SKM-1 (cell line): ENCODE measurements at regions not wholly inside any gene's neighbourhood (a gene's known extent, or its start where the extent isn't known, plus 50 kb on each side); places are given as distances from the start of the nearest gene placed in this dataset.
"Not testable (repeated sequence)": the region's sequence is repeated elsewhere in the genome, so short reads cannot be mapped to it uniquely, and the experiment has no call there.

Source experiments
- DNase-seq: peaks from one replicate; lab custom pipeline; 2025; ENCODE audit not compliant: unreplicated experiment; lab: John Stamatoyannopoulos, UW

DNA sequence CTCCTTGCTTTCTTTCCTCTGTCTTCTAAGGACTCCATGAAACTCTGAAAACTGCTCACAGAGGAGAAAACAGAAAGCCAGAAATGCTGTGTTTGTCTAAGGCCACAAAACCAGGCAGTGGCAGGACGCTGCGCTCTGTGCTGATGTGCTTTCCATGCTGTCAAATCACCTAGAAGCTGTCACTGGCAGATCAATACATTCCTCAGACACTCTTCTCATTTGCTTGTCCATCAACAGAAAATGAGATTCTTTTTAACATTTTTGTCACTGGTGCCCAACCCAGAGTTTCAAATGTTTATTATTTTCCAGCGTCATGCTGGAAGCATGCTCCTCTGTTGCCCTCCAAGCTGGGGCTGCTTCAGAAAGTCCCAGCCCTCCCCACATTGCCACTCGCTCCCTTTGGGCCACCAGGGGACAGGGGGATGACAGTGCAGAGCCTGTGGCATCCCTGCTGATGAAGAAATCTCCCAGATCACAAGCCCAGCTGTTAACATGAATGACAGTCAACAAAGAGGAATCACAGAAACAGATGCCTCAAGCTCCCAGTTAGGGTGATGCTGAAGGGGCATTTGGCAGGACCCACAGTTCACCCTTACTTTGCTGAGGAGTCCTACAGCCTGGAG, 117.5 kb upstream of the MEIS1 start:
- no peak for DNase-seq

DNA sequence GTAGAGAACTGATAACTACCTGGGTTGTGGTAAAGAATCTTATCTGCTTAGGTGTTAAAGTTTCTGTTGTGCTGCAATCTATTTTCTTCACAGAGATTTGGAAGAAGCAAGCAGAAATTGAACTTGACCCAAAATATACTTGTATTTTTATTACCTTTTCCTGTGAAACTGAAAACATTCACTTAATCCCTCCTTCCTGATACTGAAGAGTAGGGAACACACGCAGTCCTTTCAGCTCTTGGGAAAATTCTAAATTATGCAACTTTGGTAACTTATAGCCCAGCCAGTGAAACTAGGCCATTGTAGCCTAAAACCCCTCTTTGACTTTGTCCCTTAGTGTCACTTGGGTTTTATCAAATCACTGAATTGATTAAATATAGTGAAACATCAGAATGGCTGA, 128.4 kb upstream of the MEIS1 start:
- no peak for DNase-seq

DNA sequence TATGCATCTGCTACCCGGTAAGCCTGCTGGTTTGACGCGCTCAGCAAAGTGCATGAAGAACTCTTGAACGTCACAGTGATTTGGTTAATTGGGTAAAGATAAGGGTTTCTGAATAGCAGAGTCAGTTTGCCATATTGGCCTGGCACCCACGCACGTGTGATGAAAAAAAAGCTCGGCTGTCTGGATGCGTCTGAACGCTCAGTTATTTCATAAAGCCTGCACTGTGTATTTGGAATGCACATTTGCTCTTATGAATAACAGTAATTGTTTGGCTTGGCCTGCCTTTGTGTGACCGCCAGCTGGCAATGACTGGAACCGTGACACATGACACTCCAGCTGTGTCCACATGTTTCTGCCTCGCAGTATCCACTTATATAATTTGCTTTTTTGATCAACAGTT, 129.2 kb upstream of the MEIS1 start:
- DNase-seq, result no peak

DNA sequence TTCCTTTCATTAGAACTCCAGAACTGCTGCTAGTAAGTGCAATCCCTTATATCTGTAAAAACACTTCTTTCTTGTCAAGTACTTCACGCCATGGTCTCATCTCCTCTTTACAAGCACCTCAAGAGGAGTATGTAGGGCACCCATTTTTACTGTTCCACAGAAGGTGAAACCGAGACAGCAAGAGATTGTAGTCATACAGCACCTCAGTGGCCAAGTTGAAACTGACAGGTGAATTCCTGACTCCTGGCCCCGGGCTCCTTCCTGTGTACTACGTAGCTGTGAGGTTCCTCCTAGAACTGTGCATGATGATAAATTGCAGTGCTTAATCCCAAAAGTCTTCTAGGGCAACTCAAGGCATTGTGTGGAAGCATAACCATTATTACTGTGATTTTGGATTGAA, 131.5 kb upstream of the MEIS1 start:
- DNase-seq, result no peak

DNA sequence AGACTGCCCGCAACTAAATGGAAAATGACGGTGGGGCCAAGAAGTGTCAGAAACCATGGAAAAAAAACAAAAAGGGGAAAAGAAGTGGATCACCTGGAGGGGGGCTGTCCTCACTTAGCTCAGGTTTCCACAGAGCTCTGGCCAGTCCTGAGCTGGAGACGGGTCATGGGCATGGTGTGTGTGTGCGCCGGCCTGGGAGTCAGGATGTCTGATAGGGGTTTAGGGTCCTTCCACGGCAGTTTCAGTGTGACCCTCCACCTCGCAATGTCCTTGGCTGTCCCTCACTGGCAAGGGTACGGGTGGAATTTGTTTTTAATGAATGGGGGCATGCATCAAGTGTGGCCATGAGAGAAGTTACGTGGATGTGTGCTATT, 133.2 kb upstream of the MEIS1 start:
- no peak for DNase-seq

DNA sequence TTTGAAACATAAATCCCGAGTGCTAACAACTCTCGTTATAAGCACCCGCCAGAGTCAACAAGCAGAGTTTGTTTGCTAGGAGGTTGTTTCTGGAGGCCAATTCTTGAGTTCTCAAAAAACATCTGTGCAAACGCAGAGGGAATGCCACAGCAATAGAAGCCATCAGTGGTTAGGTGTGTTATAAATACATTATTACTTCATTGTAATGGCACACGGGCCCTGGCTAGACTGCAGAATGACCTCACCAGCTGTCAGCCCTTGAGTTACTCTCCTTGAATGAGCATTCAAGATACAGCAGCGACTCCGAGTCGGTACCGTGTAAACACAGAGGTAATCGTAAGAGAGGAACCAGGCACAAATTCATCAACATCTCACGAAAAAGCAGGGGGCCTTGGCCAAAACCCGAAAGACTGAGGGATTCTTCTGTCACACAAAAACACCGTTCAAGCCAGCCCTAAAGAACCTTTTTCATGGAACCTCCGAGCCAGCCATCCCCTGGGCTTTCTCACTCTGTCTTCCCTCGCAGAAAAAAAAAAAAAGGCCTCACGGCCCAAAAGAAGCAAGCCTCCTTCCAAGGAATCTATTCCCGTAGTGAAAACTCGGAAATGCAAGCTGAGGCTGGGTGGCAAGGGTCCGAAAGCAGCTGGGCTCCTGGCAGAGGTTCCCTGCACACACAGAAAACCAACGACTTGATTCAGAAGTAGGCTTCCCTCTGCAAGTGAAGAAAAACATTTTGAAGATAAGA, 133.7 kb upstream of the MEIS1 start:
- no peak for DNase-seq

DNA sequence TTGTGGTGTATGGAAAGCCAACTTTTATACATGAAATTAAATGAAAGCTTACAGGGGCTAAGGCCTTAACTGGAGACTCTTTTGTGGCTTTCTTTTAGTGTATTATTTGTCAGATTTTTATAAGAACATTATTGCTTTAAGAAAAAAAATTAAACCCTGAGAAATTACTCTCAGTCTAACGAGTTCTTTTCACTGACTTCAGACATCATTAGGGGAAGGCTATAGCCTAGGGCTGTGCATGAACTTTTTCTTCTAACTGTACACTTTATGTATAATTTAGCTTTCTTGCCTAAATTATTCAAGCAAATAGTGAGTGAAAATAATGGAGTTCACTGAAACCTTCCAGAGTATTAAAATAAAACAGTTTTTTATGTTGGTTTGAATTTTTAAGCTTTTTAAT, 151.1 kb upstream of the MEIS1 start:
- DNase-seq, result no peak

DNA sequence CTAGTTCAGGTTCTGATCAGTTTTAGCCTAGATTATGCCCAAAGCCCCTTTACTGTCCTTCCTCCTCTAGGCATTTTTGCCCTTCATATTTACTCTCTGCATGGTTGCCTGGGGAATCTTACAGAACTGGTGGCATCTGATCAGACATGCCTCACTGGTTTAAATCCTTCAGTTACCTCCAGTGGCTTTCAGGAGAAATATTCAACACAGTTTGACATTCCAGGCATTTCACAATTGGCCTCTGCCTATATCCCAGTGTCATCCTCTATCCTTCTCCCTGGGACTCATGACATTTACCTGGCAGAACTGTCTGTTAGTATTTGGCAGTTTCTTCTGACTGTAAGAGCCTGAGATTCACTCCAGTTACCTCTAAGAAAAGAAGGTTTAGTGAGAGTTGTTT, 152.9 kb upstream of the MEIS1 start:
- no peak for DNase-seq

DNA sequence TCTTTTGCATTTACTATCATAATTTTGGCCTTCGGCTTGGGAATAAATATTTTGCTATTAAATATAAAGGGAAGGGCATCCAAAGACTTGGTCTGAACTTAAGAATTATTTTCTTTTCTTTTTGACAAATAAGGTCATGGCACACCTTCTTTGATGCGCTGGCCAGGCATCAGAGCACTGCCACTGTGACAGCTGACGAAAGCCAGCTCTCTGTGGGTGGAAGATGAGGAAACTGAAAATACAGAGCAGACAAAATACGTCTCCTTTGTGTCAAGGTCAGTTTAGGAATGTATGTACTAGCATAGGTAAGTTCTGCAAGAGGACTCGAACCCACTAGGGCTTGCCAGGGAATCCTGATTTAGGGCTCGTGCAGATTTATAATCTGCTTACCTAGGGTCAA, 155.9 kb upstream of the MEIS1 start:
- no peak for DNase-seq

DNA sequence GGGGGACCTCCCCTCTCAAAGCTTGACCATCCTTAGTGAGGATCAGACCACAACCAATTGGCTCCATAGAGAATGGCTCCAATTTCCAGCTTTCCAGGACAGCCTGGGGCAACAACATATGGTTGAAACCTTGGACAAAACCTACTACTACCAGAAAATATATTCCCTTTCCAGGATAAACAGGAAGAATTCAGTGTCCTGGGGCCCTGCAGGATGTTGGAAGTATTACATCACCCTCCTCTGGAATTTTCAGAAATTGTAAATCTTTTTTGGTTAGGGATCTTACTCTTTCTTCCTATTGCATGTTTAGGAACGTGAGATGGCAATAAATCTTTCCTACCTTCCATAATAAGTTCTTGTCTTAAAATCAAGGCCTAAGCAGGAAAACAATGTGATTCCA, 158.9 kb upstream of the MEIS1 start:
- no peak for DNase-seq

DNA sequence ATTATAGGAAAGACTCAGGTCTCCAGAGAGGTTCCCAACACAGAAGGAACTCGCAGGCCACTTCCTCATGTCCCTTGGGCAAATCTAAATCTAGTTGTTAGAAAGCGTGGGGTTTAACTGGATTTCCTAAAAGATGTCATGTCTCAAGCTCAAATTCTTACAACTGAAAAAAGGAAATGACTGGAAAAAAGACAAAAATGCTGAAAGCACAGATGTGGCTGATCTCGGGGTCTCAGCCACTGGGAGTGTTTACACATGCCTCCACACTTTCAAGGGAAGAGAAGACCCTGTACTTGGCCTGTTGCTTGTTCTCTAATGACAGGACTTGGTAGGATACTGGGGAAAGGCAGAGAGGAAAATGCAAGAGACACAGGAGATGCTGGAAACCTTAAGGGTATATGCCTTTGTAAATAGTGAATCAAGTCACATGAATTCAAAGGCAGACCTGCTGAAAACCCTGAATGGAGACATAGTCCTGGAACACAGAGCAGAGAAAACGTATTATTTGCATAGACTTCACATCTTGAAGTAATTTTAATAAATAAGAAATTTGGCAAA, 160.9 kb upstream of the MEIS1 start:
- no peak for DNase-seq

DNA sequence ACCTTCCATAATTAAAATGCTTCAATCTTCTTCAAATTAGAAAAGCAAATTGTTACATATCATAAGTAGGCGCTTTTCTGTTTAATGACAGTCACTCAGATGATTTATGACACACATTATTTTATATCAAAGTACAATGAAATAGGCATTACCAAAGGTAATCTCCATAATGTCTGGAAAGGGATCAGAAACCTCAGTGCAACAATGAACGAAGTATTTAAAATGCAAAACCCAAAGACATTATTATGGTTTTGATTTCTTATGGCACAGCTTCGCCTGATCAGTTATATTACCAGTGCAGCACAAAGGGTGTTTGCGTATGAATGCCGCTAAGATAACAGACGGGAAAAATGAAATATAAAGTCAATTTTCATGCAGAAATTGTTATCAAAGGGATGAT, 162.2 kb upstream of the MEIS1 start:
- DNase-seq, result no peak

DNA sequence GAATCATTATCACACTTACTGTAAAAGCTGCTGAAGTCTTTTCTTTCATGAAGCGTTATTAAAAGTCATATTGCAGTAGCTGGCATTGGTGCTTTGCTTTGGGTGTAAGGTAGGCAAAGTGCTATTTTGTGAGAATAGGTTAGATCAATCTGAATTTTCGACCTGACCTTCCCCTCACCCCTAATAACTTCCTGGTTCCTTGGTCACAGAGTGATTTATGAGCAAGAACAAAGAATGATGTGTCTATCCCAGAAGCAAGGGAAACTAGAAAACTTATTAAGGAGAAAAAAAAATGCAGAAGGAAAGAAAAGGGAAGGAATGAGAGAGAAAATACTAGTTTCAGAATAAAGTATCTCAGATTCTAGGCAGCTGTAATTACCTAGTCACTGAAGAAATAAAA, 163.1 kb upstream of the MEIS1 start:
- no peak for DNase-seq

DNA sequence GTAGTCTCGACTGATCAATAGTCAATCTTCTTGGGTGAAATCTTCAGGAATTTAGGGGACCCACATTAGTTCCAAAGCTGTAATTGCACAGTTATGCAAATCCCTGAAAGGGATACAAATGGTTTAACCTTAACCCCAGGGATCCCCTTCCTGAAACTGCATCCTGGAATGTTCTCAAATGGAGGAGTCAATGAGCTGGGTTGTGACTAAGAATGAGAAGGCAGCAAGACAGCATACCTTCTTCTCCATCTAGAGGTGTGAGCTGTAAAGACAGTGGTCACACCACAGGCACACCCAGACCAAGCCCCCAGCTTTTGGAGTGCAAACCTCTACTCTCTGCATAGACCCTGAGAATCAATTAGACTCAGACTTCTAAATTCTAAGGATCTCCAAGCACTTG, 164.7 kb upstream of the MEIS1 start:
- DNase-seq, result no peak

DNA sequence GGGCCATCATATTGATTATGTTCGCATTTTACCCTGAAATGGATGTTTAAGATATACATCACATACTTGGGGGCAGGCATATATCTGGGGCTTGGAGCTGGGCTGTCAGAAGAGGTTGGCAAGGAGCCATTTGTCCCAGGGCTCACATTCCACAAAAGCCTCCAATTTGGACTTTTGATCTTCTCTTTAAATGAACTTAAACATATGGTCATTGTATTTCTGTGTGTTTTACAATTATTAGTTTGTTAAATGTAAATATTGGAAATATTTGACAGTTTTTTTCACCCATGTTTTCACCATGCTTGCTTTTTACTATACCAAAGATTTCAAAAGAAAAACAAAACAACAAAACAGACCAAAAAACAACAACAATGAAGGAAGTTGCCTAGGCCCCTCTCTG, 165.8 kb upstream of the MEIS1 start:
- DNase-seq, result no peak

DNA sequence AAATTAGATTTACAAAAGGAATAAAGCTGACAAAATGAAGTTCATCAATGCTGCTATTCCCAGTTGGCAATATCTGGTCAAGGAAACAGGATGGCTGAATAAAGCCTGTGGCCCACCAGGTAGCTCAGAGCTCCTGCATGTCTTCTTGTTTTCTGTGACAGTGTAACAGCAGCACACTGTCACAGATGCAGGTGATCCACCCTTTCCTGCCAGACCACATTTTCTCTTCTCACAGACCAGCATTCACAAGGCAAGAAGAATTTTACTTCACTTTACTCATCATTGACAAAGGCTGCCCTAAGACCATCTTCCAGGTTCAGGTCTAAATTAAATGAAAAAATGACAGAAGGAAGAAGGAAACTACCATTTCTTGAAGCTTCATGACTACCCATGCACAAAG, 166.2 kb upstream of the MEIS1 start:
- no peak for DNase-seq

DNA sequence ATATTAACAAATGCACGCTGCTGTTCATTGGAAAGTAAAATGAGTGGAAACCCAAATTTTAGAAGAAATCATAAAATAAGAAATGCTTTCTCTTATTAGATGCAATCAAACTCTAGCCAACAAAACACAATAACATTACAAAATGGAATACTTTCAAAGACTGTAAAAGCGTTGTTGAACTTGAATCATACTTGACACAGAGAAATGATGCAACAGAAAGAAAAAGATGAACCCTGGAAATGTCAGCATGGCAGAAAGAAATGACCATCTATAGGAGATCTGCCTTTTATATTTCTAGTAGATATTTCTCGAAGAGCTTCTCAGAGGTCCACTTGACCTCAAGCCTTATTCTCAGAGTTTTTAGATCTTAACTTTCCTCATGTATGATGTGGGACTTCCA, 170.6 kb upstream of the MEIS1 start:
- no peak for DNase-seq

DNA sequence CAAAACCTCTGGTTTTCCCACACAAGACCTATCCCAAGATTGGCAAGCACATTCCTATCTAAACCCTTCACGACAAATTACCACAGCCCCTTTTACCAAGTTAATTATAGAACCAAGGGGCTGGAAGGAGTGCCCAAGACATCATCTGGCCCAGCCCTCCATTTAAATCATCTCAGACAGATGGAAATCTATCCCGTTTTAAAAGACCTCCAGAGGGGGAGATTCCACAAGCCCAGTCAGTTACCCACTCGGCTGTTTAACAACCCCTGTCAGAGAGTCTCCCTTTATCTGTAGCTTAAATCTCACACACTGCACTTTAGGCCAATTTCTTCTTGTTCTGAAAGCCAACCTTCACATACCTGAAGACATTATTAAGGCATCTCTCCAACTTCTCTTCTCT, 179.1 kb upstream of the MEIS1 start:
- DNase-seq, result no peak

DNA sequence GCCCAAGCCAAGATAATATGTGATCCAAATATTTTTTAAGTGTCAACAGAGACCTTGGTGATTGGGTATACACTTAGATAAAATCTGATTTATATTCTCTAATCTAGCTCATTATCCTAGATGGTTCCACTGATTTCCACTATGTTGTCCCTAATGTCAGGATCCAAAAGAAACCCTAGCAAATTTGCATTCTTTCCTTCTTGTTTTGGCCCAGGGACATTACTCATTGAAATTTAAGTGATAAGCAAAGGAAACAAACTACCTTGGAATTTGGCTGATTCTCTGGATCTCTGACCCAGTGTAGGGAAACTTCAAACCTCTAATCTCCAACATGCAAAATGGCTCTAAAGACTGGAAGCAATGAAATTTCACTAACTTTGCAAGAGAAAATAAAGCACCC, 179.8 kb upstream of the MEIS1 start:
- DNase-seq, result no peak

DNA sequence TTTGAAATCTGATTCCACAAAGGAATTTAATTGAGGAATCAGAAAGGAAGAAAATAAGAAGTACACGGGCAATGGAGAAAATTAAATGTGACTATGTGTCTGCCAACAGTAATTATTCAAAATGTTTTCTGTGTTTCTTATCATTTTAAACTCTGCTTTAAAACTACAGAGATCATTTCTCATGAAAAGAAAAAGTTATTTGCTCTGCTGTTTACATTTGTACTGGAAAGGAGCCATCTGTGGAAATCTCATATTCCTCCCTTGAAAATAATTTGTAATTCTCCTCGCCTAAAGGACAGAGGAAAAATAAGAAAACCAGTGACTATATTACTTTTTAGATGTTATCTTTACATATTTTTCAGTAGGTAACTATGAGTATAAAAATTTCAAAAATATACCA, 181.9 kb upstream of the MEIS1 start:
- DNase-seq, result no peak

DNA sequence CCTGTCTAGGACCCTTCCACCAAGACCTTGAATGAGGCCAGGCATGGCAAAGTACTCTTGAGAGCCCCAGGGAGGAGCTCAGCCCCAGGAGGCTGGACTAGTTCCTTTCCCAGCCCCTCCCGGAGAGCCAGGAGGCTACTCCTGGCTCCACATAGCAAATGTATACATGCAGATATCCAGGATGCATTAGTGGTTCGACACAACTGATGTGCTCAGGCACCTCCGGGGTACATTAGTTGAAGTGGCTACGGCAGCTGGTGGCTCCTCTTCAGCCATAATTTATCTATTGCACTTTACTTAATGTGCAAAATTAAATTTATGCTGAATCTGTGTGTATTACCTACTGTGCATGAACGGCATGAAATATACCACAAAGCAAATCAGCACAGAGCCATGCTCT, 182.8 kb upstream of the MEIS1 start:
- DNase-seq, result no peak

DNA sequence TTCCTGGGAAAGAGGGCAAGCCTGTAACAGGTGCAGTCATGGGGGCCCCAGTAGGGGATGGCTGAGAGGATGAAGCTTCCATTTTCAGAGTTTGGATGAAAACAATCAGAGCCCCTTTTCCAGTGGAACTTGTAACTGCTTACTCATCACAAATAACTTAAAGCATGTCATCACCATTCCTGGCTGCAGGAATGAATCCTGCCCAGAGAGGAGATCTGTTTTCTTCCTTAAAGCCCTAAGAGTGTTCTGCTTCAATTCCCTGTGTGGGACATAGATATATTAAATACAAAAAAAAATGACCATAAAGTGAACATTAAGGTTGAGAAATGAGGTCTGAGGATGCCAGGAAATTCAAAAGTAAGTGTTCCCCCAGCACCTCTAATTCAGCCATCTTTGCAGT, 183.4 kb upstream of the MEIS1 start:
- DNase-seq, result no peak

DNA sequence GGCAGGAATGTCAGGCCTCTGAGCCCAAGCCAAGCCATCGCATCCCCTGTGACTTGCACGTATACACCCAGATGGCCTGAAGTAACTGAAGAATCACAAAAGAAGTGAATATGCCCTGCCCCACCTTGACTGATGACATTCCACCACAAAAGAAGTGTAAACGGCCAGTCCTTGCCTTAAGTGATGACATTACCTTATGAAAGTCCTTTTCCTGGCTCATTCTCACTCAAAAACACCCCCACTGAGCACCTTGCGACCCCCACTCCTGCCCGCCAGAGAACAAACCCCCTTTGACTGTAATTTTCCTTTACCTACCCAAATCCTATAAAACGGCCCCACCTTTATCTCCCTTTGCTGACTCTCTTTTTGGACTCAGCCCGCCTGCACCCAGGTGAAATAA, 185.8 kb upstream of the MEIS1 start:
- DNase-seq, result not testable (repeated sequence)
